HG03060 (cell line): ENCODE measurements at regions not wholly inside any gene's neighbourhood (a gene's known extent, or its start where the extent isn't known, plus 50 kb on each side); places are given as distances from the start of the nearest gene placed in this dataset.

ENCODE experiments used
- ATAC-seq: cut with Tn5 transposase; IDR thresholded peaks from one replicate; pipeline ENCODE4 v1.9.1; 2021; ENCODE audit warnings: low read depth, moderate number of reproducible peaks; ENCODE audit not compliant: unreplicated experiment

DNA sequence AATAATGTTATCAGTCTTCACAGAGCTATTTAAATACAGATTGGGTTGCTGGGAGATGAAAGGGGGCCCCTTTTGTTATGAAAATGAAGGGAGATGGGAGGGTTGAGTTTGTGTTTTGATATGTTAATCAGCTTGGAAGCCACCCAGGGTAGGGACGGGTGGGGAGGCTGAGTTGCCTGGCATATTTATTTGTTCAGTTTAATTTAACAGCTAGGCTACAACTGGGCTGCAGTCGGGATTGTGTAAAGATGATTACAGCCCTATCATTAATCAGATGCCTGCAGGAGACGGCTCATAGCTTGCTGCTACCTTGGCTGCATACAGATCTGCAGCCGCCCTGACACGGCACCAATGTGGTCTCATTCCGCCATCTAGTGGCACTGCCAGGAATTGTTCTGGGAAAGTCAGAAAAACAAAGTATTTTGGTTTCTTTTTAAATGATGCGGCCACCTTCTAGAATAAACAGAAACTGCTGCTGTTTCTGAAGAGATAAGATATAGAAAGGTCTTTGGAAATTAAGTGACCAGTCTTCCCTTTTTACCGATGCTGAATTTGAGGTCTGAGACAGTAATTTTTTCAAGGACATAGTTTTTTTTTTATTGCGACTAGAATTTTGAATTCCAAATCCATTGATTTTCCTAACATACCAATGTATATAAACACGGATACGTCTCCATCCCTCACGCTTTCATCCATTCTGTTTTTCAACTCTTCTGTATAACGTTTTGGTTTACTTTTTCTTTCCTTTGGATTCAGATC, 458.0 kb upstream of the ASIC2 start:
- no peak for ATAC-seq

DNA sequence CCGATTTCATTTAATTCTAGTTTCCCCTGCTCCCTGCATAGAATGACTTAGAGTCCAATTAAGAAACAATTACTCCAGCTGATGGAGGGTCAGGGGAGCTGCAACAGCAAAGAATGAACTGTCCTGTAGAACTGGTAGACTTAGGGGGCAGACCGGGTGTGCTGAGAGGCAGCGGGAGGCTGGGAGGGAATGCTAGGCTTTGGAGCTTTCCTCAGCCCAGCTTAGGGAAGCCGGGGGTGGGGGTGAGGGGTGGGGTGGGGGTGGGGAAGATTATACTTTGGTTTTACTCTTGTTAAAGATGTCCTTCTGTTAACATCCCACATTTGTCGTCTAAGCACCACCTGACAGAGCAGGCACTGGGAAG, 458.6 kb upstream of the ASIC2 start:
- ATAC-seq = no peak

DNA sequence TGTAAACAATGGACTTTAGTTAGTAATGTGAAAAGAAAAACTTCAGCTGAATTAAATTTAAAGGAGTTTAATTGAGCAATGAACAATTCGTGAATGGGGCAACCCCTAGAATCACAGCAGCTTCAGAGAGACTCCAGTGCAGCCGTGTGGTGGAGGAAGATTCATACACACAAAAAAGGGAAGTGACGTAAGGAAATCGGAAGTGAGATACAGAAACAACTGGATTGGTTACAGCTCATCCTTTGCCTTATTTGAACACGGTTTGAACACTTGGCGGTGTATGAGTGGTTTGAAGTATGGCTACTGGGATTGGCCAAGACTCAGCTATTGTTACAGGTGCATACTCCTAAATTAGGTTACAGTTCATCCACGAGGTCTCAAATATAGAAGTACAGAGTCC, 460.4 kb upstream of the ASIC2 start:
- ATAC-seq = no peak

DNA sequence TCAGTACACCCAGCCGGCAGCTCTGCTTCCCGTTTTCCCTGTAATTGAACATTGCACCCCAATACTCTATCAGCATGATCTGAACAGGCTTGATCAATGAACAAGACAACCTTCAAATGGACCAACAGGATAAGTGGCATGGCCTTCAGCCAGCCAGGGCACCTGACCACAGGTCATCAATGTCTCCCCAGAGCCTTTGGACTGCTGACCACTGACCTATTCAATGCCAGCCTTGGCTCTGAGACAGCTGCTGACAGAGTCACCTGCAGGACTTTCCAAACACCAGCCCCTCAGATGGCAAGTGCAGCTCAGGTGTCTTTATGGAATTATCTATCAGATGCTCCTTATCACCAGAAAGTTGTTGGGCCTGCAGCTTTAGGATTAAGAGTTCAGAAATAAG, 462.9 kb upstream of the ASIC2 start:
- ATAC-seq = no peak

DNA sequence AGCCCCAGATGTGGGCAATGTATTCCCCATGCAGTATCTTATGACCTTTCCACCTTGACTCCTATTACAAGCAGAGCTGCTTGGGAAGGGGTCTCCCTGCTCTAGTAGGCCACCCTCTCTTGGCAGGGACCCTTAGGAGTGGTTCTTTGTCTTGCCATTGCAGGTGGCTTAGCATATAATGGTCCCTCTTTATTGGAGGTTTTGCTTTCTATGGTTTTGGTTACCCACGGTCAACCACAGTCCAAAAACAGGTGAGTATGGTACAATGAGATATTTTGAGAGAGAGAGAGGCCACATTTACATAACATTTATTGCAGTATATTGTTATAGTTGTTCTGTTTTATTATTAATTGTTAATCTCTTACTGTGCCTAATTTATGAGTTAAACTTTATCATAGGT, 472.8 kb upstream of the ASIC2 start:
- ATAC-seq = no peak

DNA sequence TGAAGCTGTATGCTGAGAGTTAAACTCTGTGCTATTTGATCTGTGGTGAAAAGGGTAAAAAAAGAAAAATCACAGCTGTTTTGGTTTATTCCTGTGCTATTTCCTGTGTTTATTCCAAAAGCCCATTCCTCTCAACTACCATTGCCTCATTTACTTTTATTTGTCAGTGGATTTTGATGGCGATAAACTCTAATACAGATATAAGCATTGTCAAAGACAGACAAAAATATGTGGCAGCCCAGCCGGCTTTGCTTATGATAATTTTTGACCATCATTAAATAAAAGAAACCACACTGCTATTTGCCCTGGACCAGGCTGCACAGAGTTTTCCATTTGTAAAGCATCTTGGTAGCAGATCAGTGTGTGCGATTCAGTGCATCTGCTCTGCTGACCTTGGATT, 473.6 kb upstream of the ASIC2 start:
- no peak for ATAC-seq

DNA sequence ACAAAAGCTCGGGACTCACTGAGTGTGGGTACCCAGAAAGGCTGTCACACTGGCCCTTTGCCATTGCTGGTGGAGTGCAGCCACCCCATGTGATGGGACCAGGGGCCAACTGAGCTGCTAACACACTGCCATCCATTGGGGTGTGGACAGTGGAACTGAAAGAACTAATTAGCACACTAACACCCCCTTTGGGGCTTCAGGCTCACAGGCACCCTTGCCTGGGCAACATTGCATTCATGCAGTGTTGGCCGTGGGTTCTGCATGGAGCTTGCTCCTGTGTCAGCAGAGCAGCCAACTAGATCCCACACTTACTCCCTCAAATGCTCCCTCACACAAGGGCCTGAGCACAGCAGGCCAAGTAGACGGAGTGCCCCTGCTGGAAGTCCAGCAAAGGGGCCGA, 476.0 kb upstream of the ASIC2 start:
- no peak for ATAC-seq

DNA sequence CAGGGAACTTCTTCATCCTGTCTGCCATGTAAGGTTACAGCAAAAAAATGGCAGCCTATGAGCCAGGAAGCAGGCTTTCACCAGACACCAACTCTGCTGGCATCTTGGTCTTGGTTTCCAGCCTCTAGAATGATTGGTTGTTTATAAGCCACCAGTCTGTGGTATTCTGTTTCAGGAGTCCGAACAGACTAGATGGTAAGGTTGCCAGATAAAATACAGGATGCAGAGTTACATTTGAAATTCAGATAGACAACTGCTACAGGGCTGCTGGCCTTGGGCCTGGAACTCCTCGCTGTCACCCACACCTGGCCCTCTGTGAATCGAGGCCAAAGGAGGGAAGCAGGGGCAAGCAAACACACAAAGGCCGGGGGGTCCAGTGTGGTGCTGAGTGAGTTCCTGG, 478.8 kb upstream of the CCL2 start:
- ATAC-seq = no peak

DNA sequence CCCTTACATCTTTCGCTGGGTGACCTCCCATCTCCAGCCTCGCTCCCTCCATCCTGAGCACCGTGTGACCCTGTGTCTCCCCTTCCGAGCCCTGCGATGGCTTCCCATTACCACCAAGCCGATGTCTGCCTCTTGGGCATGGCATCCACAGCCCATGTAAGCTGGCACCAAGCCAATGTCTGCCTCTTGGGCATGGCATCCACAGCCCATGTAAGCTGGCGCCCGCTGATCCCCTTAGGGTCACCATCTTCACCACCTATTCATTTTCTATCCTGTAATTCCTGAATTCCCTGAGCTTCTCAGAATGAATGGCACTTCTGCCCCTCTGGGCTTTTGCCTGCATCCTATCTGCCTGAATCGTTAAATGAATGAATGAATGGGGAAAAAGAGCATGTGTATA, 478.2 kb upstream of the CCL2 start:
- no peak for ATAC-seq

DNA sequence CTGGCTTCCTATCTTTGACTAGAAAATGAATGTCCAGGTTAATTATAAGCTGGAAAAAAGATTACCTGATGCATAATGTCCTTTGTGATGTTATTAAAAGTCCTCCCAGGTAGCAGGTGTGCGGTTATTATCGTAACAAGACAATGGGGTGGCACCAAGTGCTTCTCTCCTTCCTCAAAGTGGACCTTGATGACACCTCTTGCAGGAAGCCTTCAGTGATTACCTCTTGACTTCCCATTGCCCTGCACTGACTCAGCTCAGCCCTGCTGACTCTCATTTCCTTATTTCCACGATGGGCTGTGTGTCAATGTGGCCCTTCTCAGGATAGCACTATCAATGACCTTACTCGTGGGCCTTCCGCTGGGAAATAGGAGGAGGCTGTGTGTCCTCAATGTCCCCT, 477.4 kb upstream of the CCL2 start:
- ATAC-seq = no peak

DNA sequence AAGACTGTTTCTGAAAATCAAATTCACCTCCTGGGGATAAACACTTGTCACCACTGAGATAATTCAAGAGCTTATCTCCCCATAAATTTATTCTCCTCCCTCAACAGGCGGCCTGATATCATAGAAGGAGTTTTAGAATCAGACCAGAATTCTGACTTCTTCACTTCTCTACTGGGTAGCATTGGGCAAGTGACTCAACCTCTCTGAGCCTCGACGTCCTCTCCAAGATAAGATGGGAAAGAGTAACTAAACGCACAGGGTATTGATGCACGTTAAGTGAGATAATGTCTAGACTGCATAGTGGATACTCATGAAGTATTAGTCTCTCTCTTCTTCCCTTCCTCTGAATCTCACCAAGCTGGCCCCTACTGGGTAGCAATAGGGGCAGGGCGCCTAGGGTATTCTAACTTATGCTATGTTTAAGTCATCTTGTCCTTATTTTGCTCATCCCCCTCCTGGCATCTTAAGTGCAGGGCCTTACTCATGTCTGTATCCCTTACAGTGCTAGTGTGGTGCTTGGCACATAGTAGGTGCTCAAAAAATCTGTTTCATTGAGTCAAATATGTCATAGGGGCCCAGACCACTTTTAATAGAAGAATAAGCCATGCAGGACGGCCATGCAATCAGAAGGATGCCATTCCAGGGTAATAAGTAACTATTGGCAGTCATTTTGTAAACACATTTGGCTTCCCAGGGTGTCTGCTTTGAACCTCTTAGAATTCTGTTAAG, 476.4 kb upstream of the CCL2 start:
- ATAC-seq = no peak

DNA sequence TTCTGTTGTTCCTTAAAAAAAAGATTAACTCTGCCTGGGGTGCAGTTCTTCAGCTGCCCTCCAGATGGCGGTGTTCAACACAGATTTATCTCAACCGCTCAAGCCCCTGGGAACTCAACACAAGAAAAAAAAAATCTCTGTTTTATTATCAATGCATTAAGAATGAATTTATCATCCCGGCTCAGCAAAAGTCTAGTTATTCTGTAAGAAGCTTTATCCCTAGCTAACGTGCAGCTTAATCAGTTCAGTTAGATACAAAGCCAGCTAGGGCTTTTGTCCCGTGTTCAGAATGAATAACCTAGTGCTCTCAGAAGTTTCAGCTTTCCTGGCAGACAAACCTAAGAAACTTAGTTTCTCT, 475.9 kb upstream of the CCL2 start:
- ATAC-seq = no peak

DNA sequence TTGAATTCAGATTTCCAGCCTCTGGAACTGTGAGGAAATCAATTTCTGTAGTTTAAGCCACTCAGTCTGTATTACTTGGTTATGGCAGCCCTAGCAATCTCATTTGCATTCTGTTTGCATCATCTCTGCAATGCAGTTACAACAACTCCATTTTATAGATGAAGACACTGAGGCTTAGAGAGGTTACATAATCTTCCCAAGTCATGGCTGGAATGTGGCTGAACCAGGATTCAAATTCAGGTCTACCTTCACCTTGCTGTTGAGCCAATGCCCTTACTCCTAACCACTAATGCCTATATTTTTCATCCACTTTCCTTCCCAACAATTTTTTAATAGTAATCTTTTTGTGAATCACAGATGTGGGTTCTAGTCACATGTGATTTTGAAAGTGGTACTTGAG, 469.8 kb upstream of the CCL2 start:
- ATAC-seq = no peak

DNA sequence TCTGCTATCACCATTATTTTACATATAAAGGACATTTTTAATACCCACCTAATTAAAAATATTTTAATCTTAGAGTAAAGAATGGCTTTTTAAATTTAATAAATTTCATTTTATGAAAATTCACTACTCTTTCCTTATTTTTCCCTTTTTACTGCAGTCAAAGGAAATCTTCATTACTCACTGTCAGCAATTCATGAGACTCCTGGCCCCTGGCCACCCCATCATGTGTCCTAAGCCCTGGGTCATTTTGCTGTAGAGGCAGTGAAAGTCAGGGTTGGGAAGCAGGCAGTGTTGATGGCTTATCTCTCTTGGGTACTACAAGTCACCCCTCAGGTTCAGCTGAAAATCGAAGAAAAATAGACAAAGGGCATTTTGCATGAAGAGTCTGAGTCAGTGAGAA, 468.6 kb upstream of the CCL2 start:
- ATAC-seq = no peak

DNA sequence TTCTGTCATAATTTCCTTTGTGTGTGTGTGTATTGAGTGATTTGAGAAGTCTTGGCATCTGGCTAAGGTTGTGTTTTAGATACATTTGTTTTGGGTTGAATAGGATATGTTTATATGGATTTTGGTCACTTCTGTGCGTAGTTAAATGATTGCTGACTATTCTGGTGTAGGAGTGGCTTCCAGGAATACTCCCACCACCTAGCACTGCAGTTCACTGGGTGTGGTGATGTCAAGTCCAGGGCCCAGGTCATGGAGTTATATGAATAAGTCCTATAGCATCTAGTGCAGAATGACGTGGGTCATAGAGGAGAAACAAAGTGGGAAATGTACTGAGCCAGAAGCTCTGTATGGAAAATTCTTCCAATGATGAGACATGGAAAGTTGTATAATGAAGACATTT, 465.4 kb upstream of the CCL2 start:
- no peak for ATAC-seq

DNA sequence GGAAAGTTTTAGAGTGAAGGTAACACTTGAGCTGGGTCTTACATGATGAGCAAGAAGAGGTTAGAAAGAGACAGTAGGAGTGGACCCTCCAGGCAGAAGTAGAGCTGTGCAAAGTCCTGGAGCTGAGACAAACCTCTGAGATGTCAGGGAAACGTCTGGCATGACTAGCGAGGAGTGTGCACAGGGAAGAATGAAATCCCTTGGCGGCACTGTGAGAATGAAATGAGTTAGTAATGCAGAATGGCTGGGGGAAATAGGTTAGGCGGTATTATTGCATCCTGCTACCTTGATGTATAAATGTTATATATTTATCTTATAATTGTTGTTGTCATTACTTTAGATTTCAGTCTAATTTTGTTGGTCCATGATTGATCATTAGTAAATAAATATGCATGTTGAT, 457.9 kb upstream of the CCL2 start:
- ATAC-seq = no peak

DNA sequence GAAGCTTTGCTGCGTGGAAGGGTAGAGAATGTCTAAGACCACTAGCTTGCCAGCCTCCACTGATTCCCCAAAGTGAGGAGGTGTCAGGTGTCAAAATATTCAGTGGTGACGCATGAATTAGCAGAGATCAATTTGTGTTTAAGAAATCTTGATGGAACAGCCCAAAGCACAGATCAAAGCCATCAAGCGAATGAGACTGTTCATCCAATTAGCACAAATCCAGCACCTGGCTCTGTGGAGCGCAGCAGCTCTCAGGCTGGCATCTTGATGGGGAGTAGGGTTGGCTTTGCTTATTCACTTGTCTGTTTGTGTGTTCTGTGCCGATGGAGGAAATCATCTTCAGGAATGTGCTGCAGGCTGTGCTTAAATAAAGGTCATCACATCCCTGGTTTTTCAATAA, 456.8 kb upstream of the CCL2 start:
- ATAC-seq = no peak

DNA sequence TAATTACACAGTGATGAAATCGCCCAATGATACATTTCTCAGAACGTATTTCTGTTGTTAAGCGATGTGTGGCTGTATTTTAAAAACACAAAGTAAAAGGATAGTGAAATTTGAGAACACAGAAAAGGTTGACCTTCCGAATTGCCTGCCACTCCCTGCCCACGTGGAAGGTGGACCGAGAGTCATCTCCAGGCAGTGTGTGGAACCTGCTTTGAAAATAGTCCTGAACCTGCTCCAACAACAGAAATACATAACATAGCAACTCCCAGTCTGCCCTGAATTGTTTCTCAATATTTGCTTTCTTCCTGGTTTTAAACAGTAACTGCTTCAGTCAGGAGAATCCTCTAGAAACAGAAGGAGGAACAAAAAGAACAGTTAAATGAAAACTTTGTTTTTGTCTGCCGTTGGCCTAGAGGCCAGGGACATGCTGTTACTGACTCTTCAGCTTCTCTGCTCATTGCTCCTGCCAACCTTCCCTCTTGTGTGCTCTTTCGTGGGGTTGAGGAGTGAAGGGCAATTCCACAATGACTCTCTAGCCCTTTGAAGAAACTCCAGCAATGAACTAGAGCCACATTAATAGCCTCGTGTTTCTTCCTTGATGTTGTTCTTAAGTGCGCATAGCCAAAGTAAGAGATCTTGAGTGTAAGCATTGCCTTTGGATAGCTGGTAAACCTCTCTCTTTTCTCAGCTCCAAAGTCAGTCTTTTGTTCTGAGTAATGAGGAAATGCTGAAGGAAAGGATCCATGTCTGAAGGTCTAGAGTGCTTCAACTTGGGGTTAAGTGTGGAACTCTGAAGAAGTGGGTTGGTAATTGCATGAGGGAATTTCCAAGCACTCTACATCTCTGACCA, 452.5 kb upstream of the CCL2 start:
- no peak for ATAC-seq

DNA sequence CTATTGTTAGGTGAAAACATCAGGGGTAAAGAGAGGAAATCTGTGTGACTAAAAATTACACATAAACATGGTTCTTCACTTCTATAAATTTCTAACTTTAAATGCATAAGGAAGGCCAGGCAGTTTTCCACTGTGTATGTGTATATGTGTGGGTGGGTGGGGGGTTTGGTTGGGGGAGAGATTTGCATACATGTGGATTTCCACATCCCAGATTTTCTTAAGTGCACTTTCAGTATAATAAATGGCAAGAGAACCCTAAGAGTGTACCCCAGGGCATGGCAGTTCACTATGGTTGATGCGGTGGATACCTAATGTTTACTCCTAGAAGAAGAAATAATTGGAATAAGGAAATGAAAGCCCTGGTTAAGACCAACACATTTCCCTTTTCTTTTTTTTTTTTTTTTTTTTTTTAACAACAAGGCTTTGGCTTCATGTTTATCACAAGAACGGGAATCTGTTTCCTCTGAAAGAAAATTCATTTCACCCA, 451.8 kb upstream of the CCL2 start:
- no peak for ATAC-seq

DNA sequence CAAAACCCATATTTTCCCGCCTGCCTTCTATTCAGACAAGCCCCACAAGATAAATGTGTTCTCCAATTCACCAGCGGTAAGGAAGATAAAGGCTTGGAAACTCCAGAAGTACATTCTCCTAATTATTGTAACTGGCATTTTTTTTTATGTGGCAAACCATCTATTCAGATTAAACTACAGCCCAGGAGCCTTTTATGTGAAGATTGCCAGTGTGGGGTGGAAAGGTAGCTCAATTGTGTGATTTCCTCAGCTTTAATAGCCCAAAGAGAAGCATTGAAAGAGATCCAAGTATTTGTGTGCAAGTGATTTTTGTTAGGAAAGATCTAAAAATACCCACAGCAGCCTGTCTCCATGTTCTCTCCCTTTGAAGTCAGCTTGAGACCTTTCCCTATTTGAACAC, 451.4 kb upstream of the CCL2 start:
- no peak for ATAC-seq

DNA sequence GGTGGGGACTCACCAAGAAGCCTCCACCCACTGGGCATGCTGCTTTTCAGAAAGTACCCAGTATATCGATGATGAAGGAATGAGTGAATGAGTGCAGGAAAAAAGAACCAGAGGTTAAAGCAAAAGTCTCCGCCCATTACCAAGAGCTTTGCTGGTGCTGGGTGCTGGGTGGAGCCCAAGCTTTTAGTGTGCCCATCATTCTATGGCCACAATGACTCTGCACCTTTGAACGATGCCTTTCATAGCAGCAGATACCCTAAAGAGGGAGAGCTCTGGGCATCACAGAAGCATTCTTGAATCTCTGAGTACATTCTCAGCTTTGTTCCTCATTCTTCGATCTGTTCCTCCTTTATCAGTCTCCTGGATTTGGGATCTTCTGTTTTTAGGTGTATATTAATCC, 450.7 kb upstream of the CCL2 start:
- ATAC-seq = no peak

DNA sequence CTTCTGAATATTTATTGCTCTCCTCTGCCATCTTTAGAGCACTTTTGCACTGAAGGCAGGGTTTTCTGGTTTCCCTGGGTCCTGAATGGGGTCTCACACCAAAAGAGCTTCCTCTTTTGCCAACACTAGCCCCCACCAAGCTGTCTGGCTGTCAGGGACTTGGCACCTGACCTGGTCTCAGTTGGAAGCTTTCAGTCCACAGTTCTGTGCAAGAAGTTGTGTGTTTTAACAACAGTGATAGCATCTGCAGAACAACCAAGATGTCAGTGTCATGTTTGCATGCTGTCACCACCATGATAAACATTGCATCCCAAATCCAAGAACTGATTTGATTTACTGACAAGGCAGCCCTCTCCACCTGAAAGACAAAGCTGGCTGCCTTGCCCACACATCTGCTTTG, 448.5 kb upstream of the CCL2 start:
- no peak for ATAC-seq
